ENCODE measurements at regions not wholly inside any gene's neighbourhood (a gene's known extent, or its start where the extent isn't known, plus 50 kb on each side); places are given as distances from the start of the nearest gene placed in this dataset.
A peak's percentile ranks its signal among the peaks of the same experiment; 100 is the strongest.

- no peak for DNase-seq (ENCODE audit: low read depth)
Observed at GRCh38 chr6:23228439-23229024, 659.2 kb downstream of the HDGFL1 start.

DNA sequence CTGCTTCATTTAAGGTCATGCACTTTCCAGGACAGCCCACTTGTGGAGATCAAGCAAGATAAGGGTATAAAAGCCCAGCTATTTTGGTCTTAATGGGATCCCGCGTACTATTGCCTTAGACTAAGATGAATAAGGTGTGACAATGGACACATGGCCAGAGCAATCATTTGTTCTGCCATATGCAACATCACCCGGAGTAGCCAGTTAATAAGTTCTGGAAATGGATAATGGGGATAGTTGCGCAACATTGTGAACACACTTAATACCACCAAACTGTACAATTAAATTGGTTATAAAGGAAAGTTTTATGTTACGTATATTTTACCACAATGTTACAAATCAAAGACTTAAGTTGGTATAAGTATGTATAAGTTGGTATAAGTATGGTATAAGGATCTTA is 674.5 kb downstream of the HDGFL1 start:
- DNase-seq (ENCODE audit: low read depth) = no peak

- DNase-seq (ENCODE audit: low read depth) = peak; percentile 11
Observed at GRCh38 chr6:23244300-23244699, 674.9 kb downstream of the HDGFL1 start.

- peak; percentile 26 for DNase-seq (ENCODE audit: low read depth)
Observed at GRCh38 chr6:23245572-23245971, 676.2 kb downstream of the HDGFL1 start.

GRCh38 chr6:23246896-23247295 is 677.5 kb downstream of the HDGFL1 start:
- DNase-seq (ENCODE audit: low read depth) = no peak

- no peak for DNase-seq (ENCODE audit: low read depth)
Observed at GRCh38 chr6:23250556-23250955, 681.2 kb downstream of the HDGFL1 start.

DNA sequence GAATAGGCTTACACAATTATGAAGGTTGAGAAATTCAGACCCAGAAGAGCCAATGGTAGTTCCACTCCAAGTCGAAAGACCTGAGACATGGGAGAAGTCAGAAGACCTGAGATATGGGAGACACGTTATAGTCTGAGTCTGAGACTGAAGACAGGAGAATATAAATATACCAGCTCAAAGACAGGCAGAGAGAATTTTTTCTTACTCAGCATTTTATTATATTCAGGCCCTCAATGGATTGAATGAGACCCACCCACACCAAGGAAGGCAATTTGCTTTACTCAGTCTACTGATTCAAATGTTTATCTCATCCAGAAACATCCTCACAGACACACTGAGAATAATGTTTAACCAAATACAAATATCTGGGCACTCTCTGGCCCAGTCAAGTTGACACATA is 693.5 kb downstream of the HDGFL1 start:
- DNase-seq (ENCODE audit: low read depth) = no peak

DNA sequence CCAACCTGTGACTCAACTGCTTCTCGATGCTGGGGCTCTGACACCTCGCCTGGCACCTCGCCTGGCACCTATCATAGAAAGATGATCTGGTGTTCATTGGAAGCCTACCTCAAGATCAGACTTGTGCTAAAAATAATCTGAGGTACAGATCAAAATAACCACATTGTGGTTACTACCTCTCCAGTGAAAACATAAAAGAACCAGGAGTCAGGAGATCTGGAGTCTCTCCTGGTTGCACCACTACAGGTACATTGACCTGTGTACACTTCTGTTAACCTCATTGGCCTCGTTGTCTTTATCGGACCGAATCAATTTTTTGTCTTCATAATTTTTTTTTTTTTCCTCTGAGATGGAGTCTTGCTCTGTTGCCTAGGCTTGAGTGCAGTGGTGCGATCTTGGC is 695.9 kb downstream of the HDGFL1 start:
- no peak for DNase-seq (ENCODE audit: low read depth)

- DNase-seq (ENCODE audit: low read depth) = no peak
Observed at GRCh38 chr6:23266536-23266935, 697.2 kb downstream of the HDGFL1 start.

DNA sequence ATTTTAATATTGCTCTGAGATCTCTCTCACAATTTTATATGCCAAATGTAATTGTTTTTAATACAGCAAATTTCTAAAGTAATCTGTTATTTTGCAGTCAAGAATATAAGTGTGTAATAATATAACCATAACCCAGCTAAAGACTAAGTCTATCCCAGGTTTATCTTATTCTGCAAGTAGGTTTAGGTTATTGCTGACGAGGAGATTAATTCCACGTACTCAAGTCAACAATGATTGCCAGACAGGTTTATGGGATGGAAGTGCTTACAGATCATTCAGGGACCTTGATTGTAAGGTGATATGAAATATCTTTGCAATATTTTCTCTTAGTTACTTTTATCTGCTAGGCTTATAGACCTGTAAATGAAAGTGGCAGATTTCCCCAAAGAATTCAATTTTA is 698.3 kb downstream of the HDGFL1 start:
- no peak for DNase-seq (ENCODE audit: low read depth)

DNA sequence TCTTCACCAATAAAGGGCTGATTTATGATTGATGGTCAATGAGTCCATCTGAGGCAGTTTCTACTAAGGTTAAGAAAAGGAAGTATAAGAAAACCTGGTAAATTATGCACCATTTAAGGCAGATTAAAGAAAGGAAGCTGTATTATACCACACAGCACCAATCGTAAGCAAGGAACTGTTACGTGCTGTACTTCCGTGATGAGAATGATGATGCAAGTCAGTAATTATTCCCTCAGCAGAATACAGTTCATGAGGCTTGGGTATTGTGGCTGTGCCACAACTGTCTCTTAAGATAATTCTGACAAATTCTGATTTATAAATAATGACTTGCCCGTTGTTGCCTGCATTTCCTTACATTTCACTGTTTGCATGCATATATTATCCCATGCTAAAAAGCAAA is 699.0 kb downstream of the HDGFL1 start:
- DNase-seq (ENCODE audit: low read depth) = no peak

DNA sequence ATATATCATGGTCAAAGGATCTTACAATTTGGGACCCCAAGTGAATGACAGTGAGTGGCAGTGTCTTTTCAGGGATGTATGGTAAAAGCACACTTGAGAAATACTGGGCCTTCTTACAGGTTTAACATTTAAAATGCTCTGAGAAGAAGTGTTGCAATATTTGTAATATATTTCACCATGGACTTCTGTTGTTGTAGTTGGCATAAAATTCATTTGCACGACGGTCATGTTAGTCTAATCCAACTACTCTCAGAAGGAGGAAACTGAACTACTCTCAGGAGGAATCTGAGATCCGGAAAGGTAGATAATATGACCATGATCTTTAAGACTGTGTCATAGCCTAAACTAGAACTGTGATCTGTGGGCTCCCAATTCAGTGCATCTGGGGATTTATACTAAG is 700.1 kb downstream of the HDGFL1 start:
- no peak for DNase-seq (ENCODE audit: low read depth)

DNA sequence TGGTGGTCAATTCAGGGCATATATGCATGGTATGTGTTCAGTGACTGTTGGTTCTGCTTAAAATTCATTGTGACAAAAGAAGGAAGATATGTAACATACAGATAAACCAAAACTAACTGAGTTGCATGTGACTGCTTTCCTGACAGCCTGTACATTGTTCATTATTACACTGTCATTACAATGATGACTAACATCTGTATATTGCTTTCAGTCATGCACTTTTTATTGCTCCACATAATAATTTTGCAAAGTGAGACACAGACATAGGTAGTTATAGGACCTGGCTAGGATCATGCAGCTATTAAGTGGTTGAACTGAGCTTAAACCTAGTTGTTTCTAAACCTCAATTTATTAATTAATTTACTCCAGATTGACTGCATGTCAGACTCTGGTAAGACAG is 703.2 kb downstream of the HDGFL1 start:
- DNase-seq (ENCODE audit: low read depth) = no peak

DNA sequence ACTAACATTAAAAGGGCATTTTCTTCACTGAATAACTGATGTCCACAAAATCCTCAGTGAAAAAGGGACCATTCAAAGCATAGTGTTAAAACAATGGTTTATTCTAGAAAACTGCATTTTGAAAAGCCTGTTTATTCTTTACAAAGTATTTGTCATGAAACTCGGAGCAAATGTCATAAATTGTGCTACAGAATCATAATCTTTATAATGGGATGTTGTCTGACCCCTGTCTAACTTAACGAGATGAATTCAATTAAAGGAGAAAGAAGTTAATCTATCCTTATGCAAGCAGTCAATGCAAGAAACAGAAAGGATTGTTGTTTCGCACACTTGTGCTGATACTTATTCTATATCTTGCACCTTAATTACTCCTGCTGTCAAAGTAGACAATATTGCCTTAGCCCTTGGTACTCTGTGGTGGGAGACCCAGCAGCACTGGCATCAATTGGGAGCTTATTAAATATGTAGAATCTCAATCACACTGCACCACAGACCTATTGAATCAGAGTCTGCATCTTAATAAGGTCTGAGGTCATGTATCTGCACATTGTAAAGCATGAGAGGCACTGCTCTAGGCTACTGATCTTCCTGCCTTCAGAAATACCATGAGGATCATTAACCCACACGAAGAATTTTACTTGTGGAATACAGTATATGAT is 708.3 kb downstream of the HDGFL1 start:
- no peak for DNase-seq (ENCODE audit: low read depth)

DNA sequence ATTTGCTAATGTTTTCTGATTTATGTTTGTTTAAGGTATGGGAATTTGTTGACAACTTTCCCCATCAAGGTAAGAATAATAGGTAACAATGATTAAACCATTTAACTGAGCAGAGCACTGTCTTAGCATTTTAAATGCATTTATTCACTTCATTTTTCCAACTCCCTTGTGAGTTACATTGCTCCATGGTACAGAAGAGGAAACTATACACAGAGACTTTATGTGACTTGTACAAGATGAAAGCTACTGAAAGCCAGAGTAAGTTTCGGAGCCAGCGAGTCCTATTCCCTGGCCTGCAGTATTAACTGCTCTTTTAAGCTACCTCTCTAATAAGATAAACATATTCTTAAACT is 708.8 kb downstream of the HDGFL1 start:
- DNase-seq (ENCODE audit: low read depth) = no peak

DNA sequence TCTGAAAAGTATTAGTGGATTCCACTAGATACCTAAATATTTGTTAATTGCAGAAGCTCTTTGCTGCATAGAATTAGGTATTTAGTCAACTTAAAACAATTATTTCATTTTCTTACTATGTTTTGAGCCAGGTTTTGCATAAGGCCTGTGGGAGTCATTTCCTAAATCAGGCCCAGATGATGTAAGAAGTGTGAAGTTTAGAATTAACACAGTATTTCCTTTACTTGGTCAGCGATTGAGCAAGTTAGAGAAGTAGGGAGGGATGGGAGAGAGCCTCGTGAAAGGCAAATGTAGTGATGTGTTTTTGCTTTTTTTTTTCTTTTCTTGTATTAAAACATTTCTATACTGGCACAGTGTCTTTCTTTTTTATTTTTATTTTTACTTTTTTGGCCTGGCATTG is 711.1 kb downstream of the HDGFL1 start:
- no peak for DNase-seq (ENCODE audit: low read depth)

- no peak for DNase-seq (ENCODE audit: low read depth)
Observed at GRCh38 chr6:23282252-23283021, 713.1 kb downstream of the HDGFL1 start.

GRCh38 chr6:23293653-23294052 is 724.3 kb downstream of the HDGFL1 start:
- no peak for DNase-seq (ENCODE audit: low read depth)

GRCh38 chr6:23301556-23301955 is 732.2 kb downstream of the HDGFL1 start:
- no peak for DNase-seq (ENCODE audit: low read depth)

GRCh38 chr6:23302514-23302913 is 733.1 kb downstream of the HDGFL1 start:
- DNase-seq (ENCODE audit: low read depth) = no peak

DNA sequence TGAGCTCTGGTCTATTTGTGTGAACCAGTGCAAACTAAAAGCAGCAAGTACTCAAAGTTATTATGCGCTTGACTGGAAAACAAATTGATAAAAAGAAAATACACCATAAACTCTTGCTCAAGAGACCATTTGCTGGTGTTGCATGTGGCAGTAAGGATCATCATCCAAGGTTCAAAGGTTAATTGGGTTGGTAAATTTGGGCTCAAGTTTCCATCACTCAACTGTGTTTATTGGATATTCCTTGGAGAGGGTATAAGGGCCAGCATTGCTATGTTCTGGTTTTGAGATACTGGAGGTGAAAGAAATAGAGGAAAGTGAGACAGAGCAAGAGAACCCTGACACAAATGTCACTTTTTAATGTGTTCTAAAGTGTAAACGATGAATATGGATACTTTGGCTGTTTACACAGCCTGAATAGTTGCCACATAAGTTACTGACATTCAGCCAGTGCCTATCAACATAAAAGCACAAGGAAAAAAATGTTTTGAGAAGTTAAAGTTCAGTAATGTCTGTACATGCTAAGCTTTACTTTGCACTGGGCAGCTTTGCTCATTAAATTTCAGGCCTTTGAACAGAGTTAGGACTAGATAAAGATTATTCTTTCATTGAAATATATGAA is 736.1 kb downstream of the HDGFL1 start:
- no peak for DNase-seq (ENCODE audit: low read depth)

GRCh38 chr6:23306251-23306950 is 737.0 kb downstream of the HDGFL1 start:
- DNase-seq (ENCODE audit: low read depth) = no peak

- DNase-seq (ENCODE audit: low read depth) = no peak
Observed at GRCh38 chr6:23307516-23307915, 738.1 kb downstream of the HDGFL1 start.
